H9 (cell line): ENCODE measurements at regions not wholly inside any gene's neighbourhood (a gene's known extent, or its start where the extent isn't known, plus 50 kb on each side); places are given as distances from the start of the nearest gene placed in this dataset.

Experiments
- DNase-seq: peaks from one replicate; pipeline ENCODE4 v3.0.0-alpha.2; 2017
- H2AFZ ChIP-seq: one replicate; pipeline ENCODE4 v1.6.1; 2013; ENCODE audit warnings: mild to moderate bottlenecking, low read length, control low read depth, moderate library complexity
- H2AK5ac ChIP-seq: 2 replicates; pipeline ENCODE4 v1.6.1; 2013; ENCODE audit warnings: low read length, control low read depth, mixed read lengths; ENCODE audit not compliant: insufficient read length
- H2BK120ac ChIP-seq: one replicate; pipeline ENCODE4 v1.6.1; 2013; ENCODE audit warnings: low read depth, mild to moderate bottlenecking, low read length, control low read depth, inconsistent platforms; ENCODE audit not compliant: poor library complexity, severe bottlenecking
- H2BK12ac ChIP-seq: 2 replicates; pipeline ENCODE4 v1.6.1; 2013; ENCODE audit warnings: low read length, control low read depth, mixed read lengths, low read depth; ENCODE audit not compliant: insufficient read length
- H2BK15ac ChIP-seq: 2 replicates; pipeline ENCODE4 v1.6.1; 2013; ENCODE audit warnings: low read depth, low read length, control low read depth
- H2BK20ac ChIP-seq: one replicate; pipeline ENCODE4 v1.6.1; 2013; ENCODE audit warnings: low read depth, mild to moderate bottlenecking, low read length, control low read depth, inconsistent platforms; ENCODE audit not compliant: poor library complexity, severe bottlenecking
- H2BK5ac ChIP-seq: 2 replicates; pipeline ENCODE4 v1.6.1; 2013; ENCODE audit warnings: low read length, control low read depth, mixed read lengths; ENCODE audit not compliant: insufficient read length
- H3K14ac ChIP-seq: 2 replicates; pipeline ENCODE4 v1.6.1; 2013; ENCODE audit warnings: low read length, control low read depth; ENCODE audit not compliant: insufficient read depth
- H3K18ac ChIP-seq: 2 replicates; pipeline ENCODE4 v1.6.1; 2013; ENCODE audit warnings: low read depth, mild to moderate bottlenecking, mixed read lengths, low read length, control low read depth; ENCODE audit not compliant: insufficient read length
- H3K23ac ChIP-seq: 2 replicates; pipeline ENCODE4 v1.6.1; 2013; ENCODE audit warnings: low read length, control low read depth, mixed read lengths, low read depth; ENCODE audit not compliant: insufficient read length
- H3K23me2 ChIP-seq: 2 replicates; pipeline ENCODE4 v1.6.1; 2013; ENCODE audit warnings: low read depth, mild to moderate bottlenecking, mixed read lengths, low read length, control low read depth; ENCODE audit not compliant: insufficient read length, poor library complexity, severe bottlenecking
- H3K27ac ChIP-seq: 2 replicates; pipeline ENCODE4 v1.5.1; 2013; ENCODE audit warnings: low read length, control low read depth, mixed read lengths, low read depth; ENCODE audit not compliant: insufficient read length
- H3K27me3 ChIP-seq: 2 replicates; pipeline ENCODE4 v1.6.1; 2013; ENCODE audit warnings: low read length, control low read depth, inconsistent platforms; ENCODE audit not compliant: insufficient read depth
- H3K4ac ChIP-seq: 2 replicates; pipeline ENCODE4 v1.6.1; 2013; ENCODE audit warnings: low read depth, mild to moderate bottlenecking, control low read depth, inconsistent platforms, low read length, moderate library complexity
- H3K4me1 ChIP-seq: 2 replicates; pipeline ENCODE4 v1.6.1; 2013; ENCODE audit warnings: low read length, control low read depth, inconsistent platforms; ENCODE audit not compliant: insufficient read depth
- H3K4me2 ChIP-seq: 2 replicates; pipeline ENCODE4 v1.6.1; 2013; ENCODE audit warnings: low read length, control low read depth, mixed read lengths; ENCODE audit not compliant: insufficient read length, insufficient read depth
- H3K56ac ChIP-seq: 2 replicates; pipeline ENCODE4 v1.6.1; 2013; ENCODE audit warnings: low read depth, mild to moderate bottlenecking, mixed read lengths, low read length, control low read depth; ENCODE audit not compliant: insufficient read length
- H3K79me1 ChIP-seq: 2 replicates; pipeline ENCODE4 v1.6.1; 2013; ENCODE audit warnings: low read depth, mild to moderate bottlenecking, moderate library complexity, low read length, control low read depth, inconsistent platforms; ENCODE audit not compliant: insufficient read depth, poor library complexity, severe bottlenecking
- H3K79me2 ChIP-seq: 2 replicates; pipeline ENCODE4 v1.6.1; 2013; ENCODE audit warnings: low read length, control low read depth, inconsistent platforms; ENCODE audit not compliant: insufficient read depth
- H3K9ac ChIP-seq: 2 replicates; pipeline ENCODE4 v1.6.1; 2013; ENCODE audit warnings: low read length, control low read depth, mixed read lengths; ENCODE audit not compliant: insufficient read length; ENCODE audit errors: extremely low read depth
- H3K9me3 ChIP-seq: one replicate; pipeline ENCODE4 v1.6.1; 2013; ENCODE audit warnings: low read depth, low read length, inconsistent platforms; ENCODE audit not compliant: control insufficient read depth
- H3T11ph ChIP-seq: one replicate; pipeline ENCODE4 v1.6.1; 2013; ENCODE audit warnings: mild to moderate bottlenecking, low read length, control low read depth, inconsistent platforms
- H4K20me1 ChIP-seq: one replicate; pipeline ENCODE4 v1.6.1; 2013; ENCODE audit not compliant: control insufficient read depth, insufficient read length, insufficient read depth
- H4K5ac ChIP-seq: 2 replicates; pipeline ENCODE4 v1.6.1; 2013; ENCODE audit warnings: low read depth, mild to moderate bottlenecking, mixed read lengths, low read length, control low read depth; ENCODE audit not compliant: insufficient read length
- H4K8ac ChIP-seq: replicated peaks from 2 replicates; pipeline ENCODE4 v1.6.1; 2013; ENCODE audit warnings: low read length, control low read depth, mixed read lengths, low read depth; ENCODE audit not compliant: insufficient read length
- H4K91ac ChIP-seq: 2 replicates; pipeline ENCODE4 v1.6.1; 2013; ENCODE audit warnings: low read depth, mild to moderate bottlenecking, moderate library complexity, mixed read lengths, low read length, control low read depth; ENCODE audit not compliant: insufficient read length
- H3K27ac Mint-ChIP-seq, 3 experiments: 2 replicates in 2 of 3; 3 replicates in 1 of 3; pipeline ENCODE4 v1.8.0; 2020 to 2021; ENCODE audit warnings: mixed read lengths in 3 of 3, mild to moderate bottlenecking in 1 of 3, moderate library complexity in 1 of 3
- H3K27me3 Mint-ChIP-seq: 2 replicates; pipeline ENCODE4 v1.8.0; 2021; ENCODE audit warnings: low read depth, mild to moderate bottlenecking, moderate library complexity, mixed read lengths
- H3K36me3 Mint-ChIP-seq, 3 experiments: 2 replicates in 2 of 3; 3 replicates in 1 of 3; pipeline ENCODE4 v1.8.0; 2020 to 2021; ENCODE audit warnings: low read depth in 3 of 3, mixed read lengths in 3 of 3; ENCODE audit not compliant: insufficient read depth in 1 of 3
- H3K4me1 Mint-ChIP-seq, 2 experiments: 2 replicates each; pipeline ENCODE4 v1.8.0; 2020; ENCODE audit warnings: mixed read lengths in 2 of 2
- H3K4me3 Mint-ChIP-seq, 2 experiments: 2 replicates in 1 of 2; 3 replicates in 1 of 2; pipeline ENCODE4 v1.8.0; 2020 to 2021; ENCODE audit warnings: mild to moderate bottlenecking in 2 of 2, mixed read lengths in 2 of 2, moderate library complexity in 1 of 2
- H3K9me3 Mint-ChIP-seq, 2 experiments: 2 replicates in 1 of 2; 3 replicates in 1 of 2; pipeline ENCODE4 v1.8.0; 2020; ENCODE audit warnings: mild to moderate bottlenecking in 2 of 2, mixed read lengths in 2 of 2, moderate library complexity in 1 of 2
- CTCF ChIP-seq: fragments of 200-600 bp; sonication (generic); conservative IDR thresholded peaks from 3 replicates; pipeline ENCODE4 v1.8.0; 2021; ENCODE audit warnings: antibody characterized with exemption, mild to moderate bottlenecking
- WGBS: extraction: QIAGEN DNeasy Blood & Tissue Kit; methylation state at CpG from one replicate; pipeline ENCODE4 v1.1.7; 2013; ENCODE audit warnings: missing lambda C conversion rate, low lambda C conversion rate, mixed read lengths; ENCODE audit not compliant: insufficient read length; ENCODE audit errors: extremely low coverage; 5-methylcytosine and 5-hydroxymethylcytosine counted together

- no peak overlapping the region for H3T11ph ChIP-seq
- no peaks in the 10 kb centered on the region for H3K4me1 ChIP-seq
- H3K23ac ChIP-seq: no peak overlapping the region
- no peak overlapping the region for H4K8ac ChIP-seq
- Mint-ChIP-seq H3K4me1 (peaks cover 16 to 20% of the 10 kb centered on the region in 2 experiments), H3K27ac (no peak overlapping the region), H3K36me3 (no peaks in the 10 kb centered on the region), H3K27me3 (peaks cover 28% of the 10 kb centered on the region), H3K9me3 (no peaks in the 10 kb centered on the region), H3K4me3 (no peak overlapping the region)
- H3K9me3 ChIP-seq: no peaks in the 10 kb centered on the region
- H4K20me1 ChIP-seq: no peaks in the 10 kb centered on the region
- H3K56ac ChIP-seq: no peak overlapping the region
- no peak overlapping the region for H3K4me2 ChIP-seq
- no peak overlapping the region for H2BK20ac ChIP-seq
- H3K18ac ChIP-seq: no peak overlapping the region
- H3K79me1 ChIP-seq: no peaks in the 10 kb centered on the region
- H3K14ac ChIP-seq: no peak overlapping the region
- H2BK15ac ChIP-seq: no peak overlapping the region
- no peak overlapping the region for H2BK120ac ChIP-seq
- no peak overlapping the region for H3K4ac ChIP-seq
- no peak for DNase-seq
- no peaks in the 10 kb centered on the region for H3K23me2 ChIP-seq
- H4K91ac ChIP-seq: no peak overlapping the region
- TF ChIP-seq CTCF: no peak
- H4K5ac ChIP-seq: no peak overlapping the region
- H2AFZ ChIP-seq: no peak overlapping the region
- H2AK5ac ChIP-seq: no peak overlapping the region
- H3K27me3 ChIP-seq: peaks cover 7% of the 10 kb centered on the region; the same call in 1 of the 2 replicates
- H2BK12ac ChIP-seq: no peak overlapping the region
- H3K79me2 ChIP-seq: no peaks in the 10 kb centered on the region
- no peak overlapping the region for H3K27ac ChIP-seq
- H2BK5ac ChIP-seq: no peak overlapping the region
- WGBS: no CpG with 5 or more reads among the region's 5 CpGs
- no peak overlapping the region for H3K9ac ChIP-seq
These were observed 144.8 kb downstream of the TMCO5A start for GRCh38 chr15:38079236-38079635.
